CD14-positive monocyte (primary cell): ENCODE measurements at regions not wholly inside any gene's neighbourhood (a gene's known extent, or its start where the extent isn't known, plus 50 kb on each side); places are given as distances from the start of the nearest gene placed in this dataset.

ENCODE experiments used
- DNase-seq, 3 donors: peaks; one replicate each; pipeline ENCODE4 v3.0.0-alpha.2; 2011 to 2022
- H2AFZ ChIP-seq: 2 replicates; pipeline ENCODE4 v1.6.0; 2012; ENCODE audit warnings: mild to moderate bottlenecking, low read depth, low read length, inconsistent platforms; ENCODE audit not compliant: insufficient read depth, poor library complexity, severe bottlenecking
- H3K27ac ChIP-seq, 2 donors: 1 replicate in 1 of 2; 2 replicates in 1 of 2; pipeline ENCODE4 v1.5.1; 2012 to 2013; ENCODE audit warnings: low read length in 2 of 2, control low read depth in 1 of 2, inconsistent platforms in 1 of 2, low read depth in 1 of 2, mild to moderate bottlenecking in 1 of 2
- H3K27me3 ChIP-seq, 2 donors: one replicate each; pipeline versions ENCODE4 v1.6.0 to v1.6.1; 2011 to 2013; ENCODE audit warnings: low read length in 2 of 2; ENCODE audit not compliant: control insufficient read depth in 2 of 2, insufficient read depth in 2 of 2
- H3K36me3 ChIP-seq, 2 donors: replicated peaks in 1 of 2; 1 replicate in 1 of 2; 2 replicates in 1 of 2; pipeline versions ENCODE4 v1.5.1 to v1.6.1; 2012 to 2013; ENCODE audit warnings: low read length in 2 of 2, control low read depth in 1 of 2, inconsistent platforms in 1 of 2, mild to moderate bottlenecking in 1 of 2; ENCODE audit not compliant: insufficient read depth in 2 of 2, control insufficient read depth in 1 of 2
- H3K4me1 ChIP-seq, 2 donors: 1 replicate in 1 of 2; 2 replicates in 1 of 2; pipeline versions ENCODE4 v1.5.1 to v1.6.1; 2012 to 2013; ENCODE audit warnings: low read length in 2 of 2, control low read depth in 1 of 2, inconsistent platforms in 1 of 2, mild to moderate bottlenecking in 1 of 2, moderate library complexity in 1 of 2; ENCODE audit not compliant: insufficient read depth in 2 of 2, control insufficient read depth in 1 of 2
- H3K4me2 ChIP-seq: replicated peaks from 2 replicates; pipeline ENCODE3; 2012; ENCODE audit warnings: low read length, moderate library complexity, mild to moderate bottlenecking; ENCODE audit not compliant: poor library complexity, severe bottlenecking; ENCODE audit errors: extremely low read depth
- H3K4me3 ChIP-seq, 3 experiments: fragments of 200-600 bp in 1 of 3; sonication (generic) in 1 of 3; replicated peaks in 1 of 3; 1 replicate in 2 of 3; 2 replicates in 1 of 3; pipeline ENCODE4 v1.5.1; 2011 to 2013; ENCODE audit warnings: low read length in 3 of 3, mild to moderate bottlenecking in 3 of 3, control low read depth in 2 of 3, low read depth in 2 of 3, inconsistent platforms in 1 of 3, moderate library complexity in 1 of 3
- H3K79me2 ChIP-seq: 2 replicates; pipeline ENCODE4 v1.6.0; 2012; ENCODE audit warnings: mild to moderate bottlenecking, control low read depth, inconsistent platforms, low read length, moderate library complexity; ENCODE audit not compliant: insufficient read depth
- H3K9ac ChIP-seq: 2 replicates; pipeline ENCODE4 v1.6.0; 2017; ENCODE audit warnings: low read length, mild to moderate bottlenecking; ENCODE audit not compliant: insufficient read depth, poor library complexity, severe bottlenecking
- H3K9me3 ChIP-seq, 2 donors: replicated peaks in 1 of 2; 1 replicate in 1 of 2; 2 replicates in 1 of 2; pipeline versions ENCODE4 v1.5.1 to v1.6.1; 2012 to 2013; ENCODE audit warnings: low read length in 2 of 2, control low read depth in 1 of 2; ENCODE audit not compliant: control insufficient read depth in 1 of 2, insufficient read depth in 1 of 2
- H4K20me1 ChIP-seq: 2 replicates; pipeline ENCODE4 v1.6.0; 2012; ENCODE audit warnings: mild to moderate bottlenecking, low read length, control low read depth, moderate library complexity; ENCODE audit not compliant: insufficient read depth
- H3K27ac Mint-ChIP-seq, 7 donors: one replicate each; pipeline ENCODE4 v1.8.0; 2020; ENCODE audit warnings: mild to moderate bottlenecking in 7 of 7, mixed read lengths in 7 of 7, moderate library complexity in 6 of 7, inconsistent platforms in 2 of 7
- H3K27me3 Mint-ChIP-seq, 3 donors: one replicate each; pipeline ENCODE4 v1.8.0; 2021 to 2022; ENCODE audit warnings: low read depth in 3 of 3, mild to moderate bottlenecking in 3 of 3, mixed read lengths in 3 of 3, moderate library complexity in 3 of 3, inconsistent platforms in 1 of 3
- H3K36me3 Mint-ChIP-seq, 2 donors: one replicate each; pipeline ENCODE4 v1.8.0; 2020; ENCODE audit warnings: mixed read lengths in 2 of 2, inconsistent platforms in 1 of 2, mild to moderate bottlenecking in 1 of 2
- H3K4me1 Mint-ChIP-seq: one replicate; pipeline ENCODE4 v1.8.0; 2020; ENCODE audit warnings: mild to moderate bottlenecking, mixed read lengths
- H3K4me3 Mint-ChIP-seq, 2 donors: one replicate each; pipeline ENCODE4 v1.8.0; 2020; ENCODE audit warnings: mild to moderate bottlenecking in 2 of 2, mixed read lengths in 2 of 2, moderate library complexity in 1 of 2
- H3K9me3 Mint-ChIP-seq, 7 donors: one replicate each; pipeline ENCODE4 v1.8.0; 2020 to 2022; ENCODE audit warnings: mixed read lengths in 7 of 7, mild to moderate bottlenecking in 6 of 7, moderate library complexity in 6 of 7, inconsistent platforms in 2 of 7
- CTCF ChIP-seq: fragments of 200-600 bp; IDR thresholded peaks from one replicate; pipeline ENCODE4 v1.8.0; 2022; ENCODE audit warnings: antibody characterized with exemption, mild to moderate bottlenecking
- WGBS: methylation state at CpG from one replicate; pipeline ENCODE4 v1.1.5; 2013; ENCODE audit warnings: missing lambda C conversion rate; ENCODE audit not compliant: insufficient coverage; 5-methylcytosine and 5-hydroxymethylcytosine counted together
- intact Hi-C, 2 donors: fragments of 100-400 bp; cut with micrococcal nuclease; formaldehyde crosslinking; loops; one replicate each; pipeline versions ENCODE4 v1.15.0 to v1.15.1; 2023

GRCh38 chr15:62900071-62900802, 142.3 kb upstream of the TPM1 start:
- H3K27ac Mint-ChIP-seq = peak overlapping the region in 1 of 7 donors; percentile 46
- H3K4me1 Mint-ChIP-seq = peaks cover 23% of the 10 kb centered on the region
- Histone ChIP-seq H3K27ac (no peak overlapping the region), H3K36me3 (no peaks in the 10 kb centered on the region), H3K27me3 (no peaks in the 10 kb centered on the region), H2AFZ (no peak overlapping the region), H3K79me2 (no peaks in the 10 kb centered on the region), H3K4me3 (no peak overlapping the region), H3K9ac (no peak overlapping the region), H3K4me1 (peaks cover 3 to 14% of the 10 kb centered on the region in 2 donors), H3K9me3 (no peaks in the 10 kb centered on the region), H4K20me1 (no peaks in the 10 kb centered on the region), H3K4me2 (no peak overlapping the region)
- H3K9me3 Mint-ChIP-seq = peaks cover 0 to 1% (median 0%) of the 10 kb centered on the region in 7 donors
- H3K36me3 Mint-ChIP-seq = no peaks in the 10 kb centered on the region
- peak overlapping the region in 1 of 2 donors; percentile 6 for H3K4me3 Mint-ChIP-seq
- 50% methylated on average over 3 of the region's 11 CpGs for WGBS
- DNase-seq = peak in 2 of 3 donors; percentile 21 to 23
- no peak for TF ChIP-seq CTCF
- intact Hi-C loops = no loop called here
- peaks cover 4 to 5% (median 5%) of the 10 kb centered on the region in 3 donors for H3K27me3 Mint-ChIP-seq

DNA sequence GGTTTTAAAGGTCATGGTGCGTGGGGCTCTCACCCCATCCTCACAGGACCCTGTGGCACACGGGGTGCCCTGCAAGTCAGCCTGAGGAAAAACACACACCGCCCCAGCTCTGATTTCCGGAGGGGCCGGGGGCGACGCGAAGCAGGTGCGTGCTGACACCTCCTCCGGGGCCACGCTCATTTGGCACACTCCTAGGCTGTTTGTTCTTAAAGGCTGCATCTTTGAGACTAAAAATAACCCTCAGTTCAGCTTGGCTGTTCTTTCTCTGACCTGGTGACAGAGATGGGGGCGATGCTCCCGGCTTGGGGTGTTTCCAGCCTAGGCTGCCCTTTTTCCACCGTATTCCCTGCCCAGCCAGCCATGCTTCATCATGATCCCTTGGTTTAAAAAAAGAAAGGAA, 141.5 kb upstream of the TPM1 start:
- no peak overlapping the region for H3K27ac Mint-ChIP-seq
- peaks cover 0 to 1% (median 0%) of the 10 kb centered on the region in 7 donors for H3K9me3 Mint-ChIP-seq
- no peak overlapping the region for H3K4me2 ChIP-seq

More for the DNA sequence above, 141.5 kb upstream of the TPM1 start:
- no peak overlapping the region for H3K4me3 ChIP-seq
- peaks cover 23% of the 10 kb centered on the region for H3K4me1 Mint-ChIP-seq
- no peak overlapping the region for H3K4me3 Mint-ChIP-seq
- H4K20me1 ChIP-seq = no peaks in the 10 kb centered on the region
- no peak overlapping the region for H3K9ac ChIP-seq
- H3K79me2 ChIP-seq = no peaks in the 10 kb centered on the region
- H3K27me3 ChIP-seq = no peaks in the 10 kb centered on the region
- no peaks in the 10 kb centered on the region for H3K9me3 ChIP-seq
- H3K4me1 ChIP-seq = peaks cover 3 to 14% of the 10 kb centered on the region in 2 donors
- H3K36me3 ChIP-seq = no peaks in the 10 kb centered on the region
- TF ChIP-seq CTCF = no peak
- no peak for DNase-seq
- no peak overlapping the region for H2AFZ ChIP-seq
- intact Hi-C loops = no loop called here
- no peaks in the 10 kb centered on the region for H3K36me3 Mint-ChIP-seq
- 94% methylated on average over 3 of the region's 14 CpGs for WGBS
- H3K27ac ChIP-seq = no peak overlapping the region
- peaks cover 3 to 7% (median 4%) of the 10 kb centered on the region in 3 donors for H3K27me3 Mint-ChIP-seq
